Parathyroid adenoma (tissue), 2 donors: ENCODE measurements at regions not wholly inside any gene's neighbourhood (a gene's known extent, or its start where the extent isn't known, plus 50 kb on each side); places are given as distances from the start of the nearest gene placed in this dataset.
"Not testable (repeated sequence)": the region's sequence is repeated elsewhere in the genome, so short reads cannot be mapped to it uniquely, and the experiment has no call there.

Source experiments
- H2AFZ ChIP-seq: fragments of 300-600 bp; sonication (generic); one replicate; pipeline ENCODE4 v1.7.0; 2017; ENCODE audit warnings: antibody characterized with exemption, mild to moderate bottlenecking
- H3K27ac ChIP-seq: fragments of 300-600 bp; sonication (generic); one replicate; pipeline ENCODE4 v1.7.0; 2017
- H3K27me3 ChIP-seq: fragments of 300-600 bp; sonication (generic); one replicate; pipeline ENCODE4 v1.7.0; 2017; ENCODE audit warnings: low read length; ENCODE audit not compliant: control insufficient read depth, insufficient read depth
- H3K36me3 ChIP-seq: fragments of 300-600 bp; sonication (generic); one replicate; pipeline ENCODE4 v1.7.0; 2017; ENCODE audit warnings: low read length; ENCODE audit not compliant: control insufficient read depth, insufficient read depth
- H3K4me1 ChIP-seq: fragments of 300-600 bp; sonication (generic); one replicate; pipeline ENCODE4 v1.7.0; 2017; ENCODE audit warnings: control low read depth
- H3K4me2 ChIP-seq: fragments of 300-600 bp; sonication (generic); one replicate; pipeline ENCODE4 v1.7.0; 2017; ENCODE audit warnings: low read length
- H3K4me3 ChIP-seq: fragments of 300-600 bp; sonication (generic); one replicate; pipeline ENCODE4 v1.7.0; 2017; ENCODE audit warnings: low read depth, low read length
- H3K79me2 ChIP-seq: fragments of 300-600 bp; sonication (generic); one replicate; pipeline ENCODE4 v1.7.0; 2017; ENCODE audit warnings: control low read depth
- H3K9ac ChIP-seq: fragments of 300-600 bp; sonication (generic); one replicate; pipeline ENCODE4 v1.7.0; 2017; ENCODE audit warnings: mild to moderate bottlenecking
- H3K9me3 ChIP-seq: fragments of 300-600 bp; sonication (generic); one replicate; pipeline ENCODE4 v1.7.0; 2017; ENCODE audit warnings: low read length; ENCODE audit not compliant: control insufficient read depth
- TF ChIP-seq, protein P1 (sequence below): fragments of 300-600 bp; sonication (generic); IDR thresholded peaks from one replicate; pipeline ENCODE4 v1.7.0; 2017; ENCODE audit warnings: antibody characterized with exemption, mild to moderate bottlenecking
- donor health status: primary hyperparathyroidism.

DNA sequence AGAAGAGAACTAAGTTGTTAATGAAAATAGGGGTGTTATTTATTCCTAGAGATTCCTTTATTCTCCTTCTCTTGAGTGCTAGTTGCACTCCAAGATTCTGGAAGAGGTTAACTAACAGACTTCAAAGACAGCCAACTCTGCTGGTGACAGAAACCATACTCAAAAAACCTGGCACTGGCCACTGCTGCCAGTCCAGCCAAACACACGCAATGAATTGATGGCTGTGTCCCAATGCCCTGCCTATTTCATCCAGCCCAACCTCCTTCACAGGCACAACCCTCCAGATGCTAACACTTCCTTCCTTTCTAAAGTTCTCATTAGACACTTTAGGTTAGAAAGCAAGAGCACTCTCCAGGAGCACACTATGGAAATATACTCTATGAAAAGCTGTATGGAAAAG, 150.8 kb upstream of the C11orf58 start:
- no peak overlapping the region for H2AFZ ChIP-seq
- H3K27me3 ChIP-seq: no peaks in the 10 kb centered on the region
- H3K36me3 ChIP-seq: no peaks in the 10 kb centered on the region
- H3K4me3 ChIP-seq: no peak overlapping the region
- H3K4me2 ChIP-seq: no peak overlapping the region
- H3K9ac ChIP-seq: no peak overlapping the region
- no peaks in the 10 kb centered on the region for H3K9me3 ChIP-seq
- TF ChIP-seq, protein P1, sequence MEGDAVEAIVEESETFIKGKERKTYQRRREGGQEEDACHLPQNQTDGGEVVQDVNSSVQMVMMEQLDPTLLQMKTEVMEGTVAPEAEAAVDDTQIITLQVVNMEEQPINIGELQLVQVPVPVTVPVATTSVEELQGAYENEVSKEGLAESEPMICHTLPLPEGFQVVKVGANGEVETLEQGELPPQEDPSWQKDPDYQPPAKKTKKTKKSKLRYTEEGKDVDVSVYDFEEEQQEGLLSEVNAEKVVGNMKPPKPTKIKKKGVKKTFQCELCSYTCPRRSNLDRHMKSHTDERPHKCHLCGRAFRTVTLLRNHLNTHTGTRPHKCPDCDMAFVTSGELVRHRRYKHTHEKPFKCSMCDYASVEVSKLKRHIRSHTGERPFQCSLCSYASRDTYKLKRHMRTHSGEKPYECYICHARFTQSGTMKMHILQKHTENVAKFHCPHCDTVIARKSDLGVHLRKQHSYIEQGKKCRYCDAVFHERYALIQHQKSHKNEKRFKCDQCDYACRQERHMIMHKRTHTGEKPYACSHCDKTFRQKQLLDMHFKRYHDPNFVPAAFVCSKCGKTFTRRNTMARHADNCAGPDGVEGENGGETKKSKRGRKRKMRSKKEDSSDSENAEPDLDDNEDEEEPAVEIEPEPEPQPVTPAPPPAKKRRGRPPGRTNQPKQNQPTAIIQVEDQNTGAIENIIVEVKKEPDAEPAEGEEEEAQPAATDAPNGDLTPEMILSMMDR: no peak
- H3K79me2 ChIP-seq: no peaks in the 10 kb centered on the region
- no peak overlapping the region for H3K27ac ChIP-seq
- H3K4me1 ChIP-seq: no peaks in the 10 kb centered on the region

DNA sequence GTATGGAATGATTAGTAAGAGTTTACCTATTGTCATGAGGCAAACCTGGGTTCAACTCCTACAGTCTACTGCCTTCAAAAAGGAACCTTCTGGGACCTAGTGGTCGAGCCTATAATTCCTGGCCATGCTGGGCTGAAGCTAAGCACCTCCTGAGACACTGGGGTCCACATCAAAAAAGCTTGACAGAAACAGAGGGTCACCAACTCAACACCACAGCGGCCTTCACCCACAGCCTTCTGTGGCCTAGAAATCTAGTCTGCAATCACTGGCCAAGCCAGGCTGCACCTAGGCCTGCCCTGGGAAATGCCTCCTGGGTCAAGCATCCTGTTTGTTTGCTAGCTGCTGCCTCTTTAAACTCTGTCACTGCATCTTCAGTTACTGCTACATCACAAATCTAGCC, 153.9 kb upstream of the C11orf58 start:
- H3K79me2 ChIP-seq: no peaks in the 10 kb centered on the region
- no peak overlapping the region for H3K27ac ChIP-seq
- no peaks in the 10 kb centered on the region for H3K27me3 ChIP-seq
- no peaks in the 10 kb centered on the region for H3K4me1 ChIP-seq
- H3K9me3 ChIP-seq: no peaks in the 10 kb centered on the region
- H2AFZ ChIP-seq: no peak overlapping the region
- TF ChIP-seq, protein P1: no peak
- no peaks in the 10 kb centered on the region for H3K36me3 ChIP-seq
- H3K4me2 ChIP-seq: no peak overlapping the region
- no peak overlapping the region for H3K9ac ChIP-seq
- H3K4me3 ChIP-seq: no peak overlapping the region

- H3K4me2 ChIP-seq, H3K4me1 ChIP-seq, H3K9me3 ChIP-seq, H3K27ac ChIP-seq, H3K36me3 ChIP-seq, H3K79me2 ChIP-seq, H3K9ac ChIP-seq, H3K27me3 ChIP-seq, H3K4me3 ChIP-seq, H2AFZ ChIP-seq: not testable (repeated sequence)
Observed at GRCh38 chr11:16581078-16581477, 157.4 kb upstream of the C11orf58 start.

- TF ChIP-seq, protein P1: no peak
- H3K36me3 ChIP-seq: no peaks in the 10 kb centered on the region
- no peak overlapping the region for H3K4me3 ChIP-seq
- H3K9me3 ChIP-seq: no peaks in the 10 kb centered on the region
- no peak overlapping the region for H2AFZ ChIP-seq
- no peaks in the 10 kb centered on the region for H3K4me1 ChIP-seq
- no peaks in the 10 kb centered on the region for H3K27me3 ChIP-seq
- no peak overlapping the region for H3K9ac ChIP-seq
- no peak overlapping the region for H3K4me2 ChIP-seq
- H3K79me2 ChIP-seq: no peaks in the 10 kb centered on the region
- no peak overlapping the region for H3K27ac ChIP-seq
Observed at GRCh38 chr11:16577490-16577889, 161.0 kb upstream of the C11orf58 start.

DNA sequence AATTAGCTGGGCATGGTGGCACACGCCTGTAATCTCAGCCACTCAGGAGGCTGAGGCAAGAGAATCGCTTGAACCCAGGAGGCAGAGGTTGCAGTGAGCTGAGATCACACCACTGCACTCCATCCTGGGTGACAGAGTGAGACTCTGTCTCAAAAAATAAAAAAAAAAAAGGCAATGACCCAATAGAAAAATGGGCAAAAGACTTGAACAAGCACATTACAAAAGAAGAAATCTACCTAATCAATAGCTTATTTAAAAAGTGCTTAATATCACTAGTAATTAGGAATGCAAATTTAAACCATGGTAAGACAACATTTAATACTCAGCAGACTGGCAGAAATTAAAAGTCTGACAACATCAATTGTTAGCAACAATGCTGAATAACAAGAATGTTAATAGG, 163.6 kb upstream of the C11orf58 start:
- not testable (repeated sequence) for H3K27me3 ChIP-seq, H3K36me3 ChIP-seq, H3K79me2 ChIP-seq, H3K9me3 ChIP-seq, H3K27ac ChIP-seq, H3K9ac ChIP-seq, H3K4me1 ChIP-seq, H2AFZ ChIP-seq, H3K4me2 ChIP-seq, H3K4me3 ChIP-seq

DNA sequence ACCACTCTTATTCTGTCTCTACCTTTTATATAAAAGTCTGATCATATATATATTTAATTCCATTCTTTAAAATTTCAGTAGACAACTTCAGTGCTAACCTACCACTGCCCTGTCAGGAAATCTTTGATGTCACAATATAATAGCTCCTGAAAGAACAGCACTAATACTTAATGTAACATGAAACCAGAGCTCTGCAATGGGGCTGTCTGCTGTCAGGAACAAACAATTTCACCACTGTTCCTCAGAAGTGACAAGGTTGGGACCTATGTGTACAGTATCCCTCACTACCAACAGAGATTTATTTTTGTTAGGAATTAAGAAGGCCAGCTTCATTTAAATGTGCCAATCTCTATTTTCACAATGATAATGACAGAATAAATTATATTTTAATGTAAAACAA, 165.5 kb upstream of the C11orf58 start:
- H2AFZ ChIP-seq: no peak overlapping the region
- no peak overlapping the region for H3K4me2 ChIP-seq
- H3K4me3 ChIP-seq: no peak overlapping the region
- H3K27me3 ChIP-seq: no peaks in the 10 kb centered on the region
- no peaks in the 10 kb centered on the region for H3K36me3 ChIP-seq
- no peaks in the 10 kb centered on the region for H3K9me3 ChIP-seq
- H3K79me2 ChIP-seq: no peaks in the 10 kb centered on the region
- H3K9ac ChIP-seq: no peak overlapping the region
- no peaks in the 10 kb centered on the region for H3K4me1 ChIP-seq
- TF ChIP-seq, protein P1: no peak
- H3K27ac ChIP-seq: no peak overlapping the region
